CD4-positive, alpha-beta T cell treated with Interferon alpha-2 for 1 hour (primary cell): ENCODE measurements at regions not wholly inside any gene's neighbourhood (a gene's known extent, or its start where the extent isn't known, plus 50 kb on each side); places are given as distances from the start of the nearest gene placed in this dataset.
"Not testable (repeated sequence)": the region's sequence is repeated elsewhere in the genome, so short reads cannot be mapped to it uniquely, and the experiment has no call there.

Source experiments
- DNase-seq, 2 donors: peaks; one replicate each; pipeline ENCODE4 v3.0.0-alpha.2; 2020 to 2022

GRCh38 chr1:9466780-9467758 lies 72.2 kb upstream of the SLC25A33 start:
- no peak for DNase-seq

- not testable (repeated sequence) for DNase-seq
These were observed 69.4 kb upstream of the SLC25A33 start for GRCh38 chr1:9469882-9470281.

- DNase-seq: no peak
These were observed 67.6 kb upstream of the SLC25A33 start for GRCh38 chr1:9471679-9472078.

GRCh38 chr1:9472386-9473031 lies 66.8 kb upstream of the SLC25A33 start:
- DNase-seq: no peak

GRCh38 chr1:9473032-9473807 lies 66.0 kb upstream of the SLC25A33 start:
- no peak for DNase-seq

- DNase-seq: no peak
These were observed 64.1 kb upstream of the SLC25A33 start for GRCh38 chr1:9475061-9475627.

- DNase-seq: no peak
These were observed 62.3 kb upstream of the SLC25A33 start for GRCh38 chr1:9476790-9477463.

GRCh38 chr1:9477535-9477934 lies 61.7 kb upstream of the SLC25A33 start:
- DNase-seq: no peak

- DNase-seq: no peak
These were observed 61.2 kb upstream of the SLC25A33 start for GRCh38 chr1:9478021-9478420.

- no peak for DNase-seq
These were observed 58.2 kb upstream of the SLC25A33 start for GRCh38 chr1:9481048-9481447.

- DNase-seq: no peak
These were observed 56.9 kb upstream of the SLC25A33 start for GRCh38 chr1:9482403-9482802.

- no peak for DNase-seq
These were observed 56.3 kb upstream of the SLC25A33 start for GRCh38 chr1:9482816-9483572.

GRCh38 chr1:9486466-9487140 lies 52.7 kb upstream of the SLC25A33 start:
- no peak for DNase-seq
